ENCODE measurements at regions not wholly inside any gene's neighbourhood (a gene's known extent, or its start where the extent isn't known, plus 50 kb on each side); places are given as distances from the start of the nearest gene placed in this dataset.
"Not testable (repeated sequence)": the region's sequence is repeated elsewhere in the genome, so short reads cannot be mapped to it uniquely, and the experiment has no call there.

DNA sequence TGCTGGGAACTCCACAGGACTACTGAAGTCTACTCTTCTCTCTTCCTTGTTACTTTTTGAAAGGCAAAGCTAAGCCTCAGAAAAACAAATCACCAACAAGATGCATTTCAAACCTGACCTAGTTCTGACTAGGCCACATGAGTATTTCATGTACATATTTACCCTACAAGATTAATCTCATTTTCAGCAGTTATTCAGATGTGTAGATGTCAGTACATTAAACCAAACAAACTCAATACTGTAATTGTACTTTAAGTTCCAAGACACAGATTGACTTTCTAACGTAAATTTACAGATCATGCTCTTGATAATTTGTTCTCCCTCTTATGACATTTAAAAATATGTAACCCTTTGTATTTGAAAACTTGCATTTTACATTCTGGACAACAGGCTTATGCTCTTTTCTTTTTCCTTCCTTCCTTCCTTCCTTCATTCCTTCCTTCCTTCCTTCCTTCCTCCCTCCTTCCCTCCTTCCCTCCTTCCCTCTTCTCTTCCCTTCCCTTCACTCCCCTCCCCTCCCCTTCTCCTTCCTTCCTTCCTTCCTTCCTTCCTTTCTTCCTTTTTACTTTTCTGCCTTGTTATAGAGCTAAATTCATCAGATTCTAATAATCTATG, 1653.4 kb downstream of the EFNA5 start:
- DNase-seq (ENCODE audit: low spot score) = no peak
- TF ChIP-seq, protein P1, sequence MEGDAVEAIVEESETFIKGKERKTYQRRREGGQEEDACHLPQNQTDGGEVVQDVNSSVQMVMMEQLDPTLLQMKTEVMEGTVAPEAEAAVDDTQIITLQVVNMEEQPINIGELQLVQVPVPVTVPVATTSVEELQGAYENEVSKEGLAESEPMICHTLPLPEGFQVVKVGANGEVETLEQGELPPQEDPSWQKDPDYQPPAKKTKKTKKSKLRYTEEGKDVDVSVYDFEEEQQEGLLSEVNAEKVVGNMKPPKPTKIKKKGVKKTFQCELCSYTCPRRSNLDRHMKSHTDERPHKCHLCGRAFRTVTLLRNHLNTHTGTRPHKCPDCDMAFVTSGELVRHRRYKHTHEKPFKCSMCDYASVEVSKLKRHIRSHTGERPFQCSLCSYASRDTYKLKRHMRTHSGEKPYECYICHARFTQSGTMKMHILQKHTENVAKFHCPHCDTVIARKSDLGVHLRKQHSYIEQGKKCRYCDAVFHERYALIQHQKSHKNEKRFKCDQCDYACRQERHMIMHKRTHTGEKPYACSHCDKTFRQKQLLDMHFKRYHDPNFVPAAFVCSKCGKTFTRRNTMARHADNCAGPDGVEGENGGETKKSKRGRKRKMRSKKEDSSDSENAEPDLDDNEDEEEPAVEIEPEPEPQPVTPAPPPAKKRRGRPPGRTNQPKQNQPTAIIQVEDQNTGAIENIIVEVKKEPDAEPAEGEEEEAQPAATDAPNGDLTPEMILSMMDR (IDR thresholded peaks at IDR 0.05) = no peak
- H3K27ac ChIP-seq = no peak overlapping the region

GRCh38 chr5:106014262-106014661, 1656.5 kb downstream of the EFNA5 start:
- H3K27ac ChIP-seq = no peak overlapping the region
- TF ChIP-seq, protein P1 (IDR thresholded peaks at IDR 0.05) = no peak
- no peaks in the 10 kb centered on the region for H3K27me3 ChIP-seq
- DNase-seq (ENCODE audit: low spot score) = no peak
- no peaks in the 10 kb centered on the region for H3K4me1 ChIP-seq
- H3K9me3 ChIP-seq = no peaks in the 10 kb centered on the region
- H3K4me3 ChIP-seq = no peak overlapping the region
- no peaks in the 10 kb centered on the region for H3K36me3 ChIP-seq

More for the DNA sequence above, 1653.4 kb downstream of the EFNA5 start:
- Histone ChIP-seq H3K9me3 (no peaks in the 10 kb centered on the region), H3K4me3 (no peak overlapping the region), H3K36me3 (no peaks in the 10 kb centered on the region), H3K27me3 (no peaks in the 10 kb centered on the region), H3K4me1 (no peaks in the 10 kb centered on the region)

DNA sequence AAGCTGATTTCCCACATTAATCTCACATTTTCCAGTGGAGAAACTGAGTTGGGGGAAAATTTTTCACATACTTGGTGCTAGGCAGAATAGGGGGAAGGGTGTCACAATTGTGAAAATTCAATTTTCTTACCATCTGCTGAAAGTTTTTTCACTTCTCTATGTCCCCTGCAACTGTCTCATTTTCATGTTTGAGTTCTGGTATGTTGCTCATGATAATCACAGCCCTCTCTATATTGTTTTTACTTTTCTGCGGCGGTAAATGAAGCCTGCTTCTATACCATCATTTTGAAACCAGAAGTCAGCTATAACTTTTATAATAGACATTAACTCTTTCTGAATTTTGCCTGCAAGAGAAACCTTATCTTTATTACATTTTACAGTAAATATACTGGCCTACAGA, 1664.5 kb downstream of the EFNA5 start:
- Histone ChIP-seq H3K4me3 (no peak overlapping the region), H3K9me3 (no peaks in the 10 kb centered on the region), H3K27me3 (no peaks in the 10 kb centered on the region), H3K27ac (no peak overlapping the region), H3K36me3 (no peaks in the 10 kb centered on the region), H3K4me1 (no peaks in the 10 kb centered on the region)
- TF ChIP-seq, protein P1 (IDR thresholded peaks at IDR 0.05) = no peak
- no peak for DNase-seq (ENCODE audit: low spot score)

GRCh38 chr5:105998991-105999390, 1671.7 kb downstream of the EFNA5 start:
- H3K27ac ChIP-seq; H3K4me1 ChIP-seq; DNase-seq (ENCODE audit: low spot score); H3K9me3 ChIP-seq; H3K36me3 ChIP-seq; H3K27me3 ChIP-seq; H3K4me3 ChIP-seq: not testable (repeated sequence)

DNA sequence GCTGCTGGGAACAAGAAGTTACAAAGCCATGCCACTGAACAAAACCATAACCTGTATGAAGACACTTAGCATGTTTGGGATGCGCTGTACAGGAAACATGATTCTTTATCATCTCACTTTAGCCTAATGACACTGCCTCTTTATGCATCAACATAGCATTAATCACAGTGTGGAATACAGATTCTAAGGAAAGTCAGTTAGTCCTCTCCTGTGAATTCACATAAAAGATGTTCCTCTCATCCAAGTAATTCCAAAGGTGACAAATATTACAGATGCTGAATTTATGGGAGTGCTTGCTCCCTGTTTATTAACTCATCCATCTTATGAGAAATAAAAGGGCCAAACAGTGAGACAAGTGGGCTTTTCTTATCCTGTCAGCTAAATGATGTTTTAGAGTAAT, 1677.7 kb downstream of the EFNA5 start:
- no peak overlapping the region for H3K27ac ChIP-seq
- TF ChIP-seq, protein P1 (IDR thresholded peaks at IDR 0.05) = no peak
- no peaks in the 10 kb centered on the region for H3K27me3 ChIP-seq
- DNase-seq (ENCODE audit: low spot score) = no peak
- no peak overlapping the region for H3K4me3 ChIP-seq
- no peaks in the 10 kb centered on the region for H3K9me3 ChIP-seq
- H3K36me3 ChIP-seq = no peaks in the 10 kb centered on the region
- no peaks in the 10 kb centered on the region for H3K4me1 ChIP-seq

DNA sequence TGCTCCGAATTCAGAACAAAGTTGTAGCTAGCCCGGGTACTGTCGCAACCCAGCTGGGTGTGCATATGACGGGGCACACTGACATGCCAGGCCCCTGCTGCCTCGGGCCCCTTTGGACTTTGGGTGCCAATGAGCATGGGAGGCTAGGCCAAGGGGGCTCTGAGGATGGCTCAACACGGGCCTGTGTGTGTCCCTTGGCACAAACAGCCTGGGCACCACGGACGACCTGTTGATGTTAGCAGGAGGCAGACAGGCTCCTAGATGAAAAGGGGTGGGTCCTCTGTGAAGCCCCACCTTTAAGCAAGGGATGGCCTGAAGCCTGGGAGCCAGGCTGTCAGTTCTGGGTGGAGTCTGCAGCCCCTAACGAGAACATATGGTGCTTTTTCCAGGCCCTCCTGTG, 1688.2 kb downstream of the EFNA5 start:
- Histone ChIP-seq H3K4me1 (no peaks in the 10 kb centered on the region), H3K4me3 (no peak overlapping the region), H3K9me3 (no peaks in the 10 kb centered on the region), H3K27me3 (no peaks in the 10 kb centered on the region), H3K27ac (no peak overlapping the region), H3K36me3 (no peaks in the 10 kb centered on the region)
- TF ChIP-seq, protein P1 (IDR thresholded peaks at IDR 0.05) = no peak
- DNase-seq (ENCODE audit: low spot score) = no peak
